Endothelial cell of umbilical vein (primary cell): ENCODE measurements at regions not wholly inside any gene's neighbourhood (a gene's known extent, or its start where the extent isn't known, plus 50 kb on each side); places are given as distances from the start of the nearest gene placed in this dataset.

Experiments used
- EZH2 ChIP-seq: IDR thresholded peaks from 2 replicates; pipeline ENCODE4 v1.6.1; 2012; ENCODE audit warnings: borderline replicate concordance, low read depth, mild to moderate bottlenecking, moderate library complexity, low read length, inconsistent platforms; ENCODE audit not compliant: severe bottlenecking
- FOS ChIP-seq: IDR thresholded peaks from 2 replicates; pipeline ENCODE4 v1.6.1; 2011; ENCODE audit warnings: mild to moderate bottlenecking, low read length, moderate library complexity, borderline replicate concordance; ENCODE audit not compliant: insufficient read depth
- GATA2 ChIP-seq: IDR thresholded peaks from 2 replicates; pipeline ENCODE4 v1.7.0; 2011; ENCODE audit warnings: low read depth, mild to moderate bottlenecking, moderate library complexity, mixed read lengths, low read length; ENCODE audit not compliant: insufficient read length, insufficient read depth
- JUN ChIP-seq: IDR thresholded peaks from 2 replicates; pipeline ENCODE4 v1.6.1; 2011; ENCODE audit warnings: borderline replicate concordance, low read depth; ENCODE audit not compliant: insufficient read length, insufficient read depth
- MAX ChIP-seq: IDR thresholded peaks from 2 replicates; pipeline ENCODE4 v1.6.1; 2011; ENCODE audit not compliant: insufficient read depth, insufficient read length
- POLR2A ChIP-seq: IDR thresholded peaks from 2 replicates; pipeline ENCODE4 v1.6.1; 2012; ENCODE audit warnings: low read depth, mild to moderate bottlenecking, control low read depth, low read length
- POLR2AphosphoS5 ChIP-seq: IDR thresholded peaks from 2 replicates; pipeline ENCODE4 v1.6.1; 2012; ENCODE audit warnings: low read depth, mild to moderate bottlenecking, control low read depth, low read length, moderate library complexity; ENCODE audit not compliant: insufficient read depth
- TF ChIP-seq, protein P1 (sequence below), 2 donors: IDR thresholded peaks; 1 replicate in 1 of 2; 2 replicates in 1 of 2; pipeline ENCODE4 v1.5.1; 2011; ENCODE audit warnings: low read length in 2 of 2, mild to moderate bottlenecking in 2 of 2, moderate library complexity in 2 of 2, control low read depth in 1 of 2, inconsistent platforms in 1 of 2, low read depth in 1 of 2; ENCODE audit not compliant: insufficient read depth in 1 of 2; ENCODE audit errors: extremely low read depth in 1 of 2

DNA sequence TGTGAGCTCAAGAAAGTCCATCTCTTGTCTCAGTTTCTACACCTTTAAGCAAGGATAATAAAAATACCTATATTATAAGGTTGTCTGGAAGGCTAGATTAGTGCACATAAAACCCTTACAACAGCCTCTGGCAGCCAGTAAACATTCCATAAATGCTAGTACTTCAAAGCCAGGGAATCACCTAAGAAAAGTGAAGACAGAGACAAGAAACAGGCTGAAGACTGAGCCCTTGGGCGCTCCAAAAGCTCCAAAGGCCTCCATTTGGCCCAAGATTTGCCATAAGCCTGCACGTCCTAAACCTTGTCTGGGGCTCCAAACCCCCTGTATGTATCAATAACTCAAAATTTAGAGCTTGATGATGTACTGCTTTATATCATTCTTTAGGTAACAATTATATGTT, 52.2 kb upstream of the AKIP1 start:
- TF ChIP-seq, protein P1, sequence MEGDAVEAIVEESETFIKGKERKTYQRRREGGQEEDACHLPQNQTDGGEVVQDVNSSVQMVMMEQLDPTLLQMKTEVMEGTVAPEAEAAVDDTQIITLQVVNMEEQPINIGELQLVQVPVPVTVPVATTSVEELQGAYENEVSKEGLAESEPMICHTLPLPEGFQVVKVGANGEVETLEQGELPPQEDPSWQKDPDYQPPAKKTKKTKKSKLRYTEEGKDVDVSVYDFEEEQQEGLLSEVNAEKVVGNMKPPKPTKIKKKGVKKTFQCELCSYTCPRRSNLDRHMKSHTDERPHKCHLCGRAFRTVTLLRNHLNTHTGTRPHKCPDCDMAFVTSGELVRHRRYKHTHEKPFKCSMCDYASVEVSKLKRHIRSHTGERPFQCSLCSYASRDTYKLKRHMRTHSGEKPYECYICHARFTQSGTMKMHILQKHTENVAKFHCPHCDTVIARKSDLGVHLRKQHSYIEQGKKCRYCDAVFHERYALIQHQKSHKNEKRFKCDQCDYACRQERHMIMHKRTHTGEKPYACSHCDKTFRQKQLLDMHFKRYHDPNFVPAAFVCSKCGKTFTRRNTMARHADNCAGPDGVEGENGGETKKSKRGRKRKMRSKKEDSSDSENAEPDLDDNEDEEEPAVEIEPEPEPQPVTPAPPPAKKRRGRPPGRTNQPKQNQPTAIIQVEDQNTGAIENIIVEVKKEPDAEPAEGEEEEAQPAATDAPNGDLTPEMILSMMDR (IDR thresholded peaks at IDR 0.05; ENCODE audit: extremely low read depth in 1 of 2, insufficient read depth in 1 of 2, low read depth in 1 of 2, low read length in 2 of 2), result no peak
- TF ChIP-seq POLR2A (no peak), JUN (no peak), POLR2AphosphoS5 (no peak), EZH2 (no peak), FOS (no peak), GATA2 (no peak), MAX (no peak)
